Neutrophil (primary cell): ENCODE measurements at regions not wholly inside any gene's neighbourhood (a gene's known extent, or its start where the extent isn't known, plus 50 kb on each side); places are given as distances from the start of the nearest gene placed in this dataset.
"Not testable (repeated sequence)": the region's sequence is repeated elsewhere in the genome, so short reads cannot be mapped to it uniquely, and the experiment has no call there.

Source experiments
- H3K27ac ChIP-seq: fragments of 200-600 bp; sonication (generic); 2 replicates; pipeline ENCODE4 v1.5.1; 2016; ENCODE audit warnings: mild to moderate bottlenecking, moderate library complexity
- H3K27me3 ChIP-seq: fragments of 200-600 bp; sonication (generic); 2 replicates; pipeline ENCODE4 v1.6.0; 2016; ENCODE audit warnings: mild to moderate bottlenecking
- H3K36me3 ChIP-seq: fragments of 200-600 bp; sonication (generic); 2 replicates; pipeline ENCODE4 v1.5.1; 2017
- H3K4me1 ChIP-seq, 2 experiments: fragments of 200-600 bp in 1 of 2; sonication (generic) in 1 of 2; 1 replicate in 1 of 2; 2 replicates in 1 of 2; pipeline versions ENCODE4 v1.5.1 to v1.6.1; 2013 to 2016; ENCODE audit warnings: low read depth in 1 of 2, low read length in 1 of 2, mild to moderate bottlenecking in 1 of 2, moderate library complexity in 1 of 2; ENCODE audit not compliant: control insufficient read depth in 1 of 2, insufficient read depth in 1 of 2
- H3K4me3 ChIP-seq, 2 experiments: fragments of 200-600 bp in 1 of 2; sonication (generic) in 1 of 2; 1 replicate in 1 of 2; 2 replicates in 1 of 2; pipeline ENCODE4 v1.5.1; 2013 to 2016; ENCODE audit warnings: low read depth in 1 of 2, low read length in 1 of 2, mild to moderate bottlenecking in 1 of 2, moderate library complexity in 1 of 2
- H3K9me3 ChIP-seq: fragments of 200-600 bp; sonication (generic); 2 replicates; pipeline ENCODE4 v1.5.1; 2016
- TF ChIP-seq, protein P1 (sequence below): fragments of 200-600 bp; sonication (generic); IDR thresholded peaks from 2 replicates; pipeline ENCODE4 v1.5.1; 2016; ENCODE audit warnings: antibody characterized with exemption

DNA sequence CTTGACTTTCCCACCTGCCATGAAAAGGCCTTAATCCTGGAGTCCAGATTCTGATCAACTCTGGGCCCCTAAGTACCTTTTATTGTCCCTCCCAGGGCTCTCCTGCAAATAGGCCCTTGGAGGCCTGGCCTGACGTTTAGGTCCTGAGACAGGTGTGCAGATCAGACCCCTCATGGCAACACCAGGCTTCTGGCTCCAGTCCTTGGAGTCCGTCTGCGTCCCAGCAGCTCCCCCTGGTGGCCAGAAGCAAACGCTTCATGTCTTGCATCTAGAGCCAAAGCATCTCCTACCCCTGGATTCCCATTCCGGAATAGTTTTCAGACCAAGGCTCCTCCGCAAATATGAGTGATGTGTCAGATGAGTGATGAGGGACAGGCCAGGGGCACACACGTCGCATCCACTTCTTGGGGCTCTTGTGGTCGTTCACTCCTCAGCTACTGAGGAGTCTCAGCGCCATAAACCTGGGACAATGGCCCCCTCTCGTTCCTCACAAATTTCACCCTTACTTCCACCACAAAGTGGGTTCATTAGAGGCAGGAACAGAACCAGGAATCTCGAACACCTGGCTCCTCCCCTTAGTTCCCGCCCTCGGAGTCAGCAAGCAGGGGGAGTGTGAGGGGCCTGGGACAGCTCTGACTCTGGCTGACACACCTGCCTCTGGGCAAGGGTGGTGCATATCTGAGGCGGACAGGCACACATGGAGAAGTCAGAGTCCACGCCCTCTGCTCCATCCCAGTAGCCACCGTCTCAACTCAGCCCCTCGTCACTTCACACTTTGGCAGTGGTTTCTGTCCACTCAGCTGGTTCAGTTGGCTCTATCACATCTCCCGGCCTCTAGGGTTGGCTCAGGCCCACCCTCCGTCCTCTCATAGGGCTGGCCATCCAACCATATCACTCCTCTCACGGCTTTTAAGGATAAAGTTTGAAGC lies 77.9 kb upstream of the PWP1 start:
- Histone ChIP-seq H3K36me3 (no peaks in the 10 kb centered on the region), H3K27me3 (no peaks in the 10 kb centered on the region)
- TF ChIP-seq, protein P1, sequence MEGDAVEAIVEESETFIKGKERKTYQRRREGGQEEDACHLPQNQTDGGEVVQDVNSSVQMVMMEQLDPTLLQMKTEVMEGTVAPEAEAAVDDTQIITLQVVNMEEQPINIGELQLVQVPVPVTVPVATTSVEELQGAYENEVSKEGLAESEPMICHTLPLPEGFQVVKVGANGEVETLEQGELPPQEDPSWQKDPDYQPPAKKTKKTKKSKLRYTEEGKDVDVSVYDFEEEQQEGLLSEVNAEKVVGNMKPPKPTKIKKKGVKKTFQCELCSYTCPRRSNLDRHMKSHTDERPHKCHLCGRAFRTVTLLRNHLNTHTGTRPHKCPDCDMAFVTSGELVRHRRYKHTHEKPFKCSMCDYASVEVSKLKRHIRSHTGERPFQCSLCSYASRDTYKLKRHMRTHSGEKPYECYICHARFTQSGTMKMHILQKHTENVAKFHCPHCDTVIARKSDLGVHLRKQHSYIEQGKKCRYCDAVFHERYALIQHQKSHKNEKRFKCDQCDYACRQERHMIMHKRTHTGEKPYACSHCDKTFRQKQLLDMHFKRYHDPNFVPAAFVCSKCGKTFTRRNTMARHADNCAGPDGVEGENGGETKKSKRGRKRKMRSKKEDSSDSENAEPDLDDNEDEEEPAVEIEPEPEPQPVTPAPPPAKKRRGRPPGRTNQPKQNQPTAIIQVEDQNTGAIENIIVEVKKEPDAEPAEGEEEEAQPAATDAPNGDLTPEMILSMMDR: peak; percentile 75

DNA sequence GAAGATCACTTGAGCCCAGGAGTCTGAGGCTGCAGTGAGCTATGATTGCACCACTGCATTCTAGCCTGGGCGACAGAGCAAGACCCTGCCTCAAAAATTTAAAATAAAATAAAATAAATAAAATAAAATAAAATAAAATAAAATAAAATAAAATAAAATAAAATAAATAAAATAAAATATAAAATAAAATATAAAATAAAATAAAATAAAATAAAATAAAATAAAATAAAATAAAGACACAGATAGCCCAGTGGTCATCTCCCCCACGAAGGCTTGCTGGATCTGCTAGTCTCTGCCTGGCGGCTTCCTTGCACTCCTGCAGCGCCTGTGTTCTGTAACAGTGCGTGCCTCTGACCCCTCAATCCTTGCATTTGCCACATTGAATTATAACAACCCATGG lies 76.8 kb upstream of the PWP1 start:
- not testable (repeated sequence) for H3K9me3 ChIP-seq, H3K4me3 ChIP-seq

More for the DNA sequence above, 77.9 kb upstream of the PWP1 start:
- H3K4me1 ChIP-seq: no peaks in the 10 kb centered on the region
- H3K27ac ChIP-seq: no peak overlapping the region
- no peak overlapping the region for H3K4me3 ChIP-seq
- no peaks in the 10 kb centered on the region for H3K9me3 ChIP-seq

DNA sequence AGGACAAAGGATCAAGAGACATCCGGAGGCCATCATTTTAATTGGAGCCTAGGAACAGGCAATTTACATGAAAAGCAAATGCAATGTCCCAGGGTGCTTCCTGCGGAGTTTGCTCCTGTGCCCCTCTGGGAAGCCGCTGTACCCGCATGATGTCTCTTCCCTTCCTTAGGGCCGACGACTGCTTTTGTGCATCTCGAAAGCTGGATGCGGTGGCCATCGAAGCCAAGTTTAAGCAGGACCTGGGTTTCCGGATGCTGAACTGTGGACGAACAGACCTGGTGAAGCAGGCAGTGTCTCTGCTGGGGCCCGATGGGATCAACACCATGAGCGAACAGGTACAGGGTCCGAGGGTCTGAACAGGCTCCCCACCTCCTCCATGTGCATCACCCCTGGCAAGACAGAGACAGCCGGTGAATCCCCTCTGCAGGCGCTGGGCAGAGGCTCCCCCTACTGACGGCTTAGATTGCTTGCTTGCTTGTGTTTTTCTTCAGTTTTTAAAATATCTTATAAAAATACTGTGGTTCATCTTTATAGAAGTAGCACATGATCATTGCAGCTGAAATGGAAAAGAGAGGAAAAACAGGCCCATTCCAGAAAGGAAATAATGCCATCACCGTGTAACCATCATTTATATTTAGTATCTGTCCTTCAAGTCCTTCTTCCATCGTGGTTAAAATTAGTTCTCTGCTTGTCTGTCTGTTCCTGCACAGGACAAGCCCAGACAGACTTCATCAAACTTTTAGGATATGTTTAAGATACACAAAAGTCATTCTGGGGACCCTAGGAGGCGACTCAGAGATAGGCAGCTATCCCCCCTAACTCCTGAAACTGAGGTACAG lies 75.4 kb upstream of the PWP1 start:
- TF ChIP-seq, protein P1: no peak
- Histone ChIP-seq H3K4me3 (no peak overlapping the region), H3K27me3 (no peaks in the 10 kb centered on the region), H3K36me3 (no peaks in the 10 kb centered on the region), H3K4me1 (no peaks in the 10 kb centered on the region), H3K9me3 (no peaks in the 10 kb centered on the region), H3K27ac (no peak overlapping the region)

More for the DNA sequence above, 76.8 kb upstream of the PWP1 start:
- not testable (repeated sequence) for H3K36me3 ChIP-seq, H3K27ac ChIP-seq, H3K27me3 ChIP-seq, H3K4me1 ChIP-seq

DNA sequence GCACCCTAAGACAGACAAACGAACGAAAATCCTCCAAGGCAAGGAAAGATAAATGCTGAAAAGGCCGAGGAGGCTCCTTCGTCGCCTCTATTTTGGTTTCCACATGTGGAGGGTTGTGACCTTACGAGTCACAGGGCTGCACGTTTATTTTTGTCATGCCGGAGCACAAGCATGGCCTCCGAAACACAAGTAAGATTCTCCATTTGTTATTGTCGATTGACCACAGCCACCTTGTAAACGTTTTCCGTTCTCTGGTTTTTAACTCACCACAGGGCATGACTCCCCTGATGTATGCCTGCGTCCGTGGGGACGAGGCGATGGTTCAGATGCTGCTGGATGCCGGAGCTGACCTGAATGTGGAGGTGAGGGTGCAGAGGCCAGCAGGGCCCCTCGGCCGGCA lies 73.1 kb upstream of the PWP1 start:
- Histone ChIP-seq H3K27me3 (no peaks in the 10 kb centered on the region), H3K4me1 (no peaks in the 10 kb centered on the region), H3K9me3 (no peaks in the 10 kb centered on the region), H3K36me3 (no peaks in the 10 kb centered on the region), H3K27ac (no peak overlapping the region), H3K4me3 (no peak overlapping the region)
- TF ChIP-seq, protein P1: no peak

DNA sequence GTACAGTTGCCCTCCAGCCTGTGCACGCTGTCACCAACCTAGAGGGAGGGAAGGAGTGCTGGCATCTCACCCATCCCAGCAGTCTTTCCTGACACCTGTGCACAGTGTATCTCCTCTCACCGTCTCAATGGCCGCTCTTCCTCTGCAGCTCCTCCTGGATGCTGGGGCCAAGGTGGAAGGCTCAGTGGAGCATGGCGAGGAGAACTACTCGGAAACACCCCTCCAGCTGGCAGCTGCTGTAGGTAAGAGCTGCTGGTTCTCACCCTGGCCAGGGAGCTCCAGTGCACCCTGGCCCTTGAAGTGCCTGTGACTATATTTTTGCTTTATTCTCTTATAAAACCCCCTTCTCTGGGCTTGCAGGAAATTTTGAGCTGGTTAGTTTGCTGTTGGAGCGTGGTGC lies 68.7 kb upstream of the PWP1 start:
- Histone ChIP-seq H3K27me3 (no peaks in the 10 kb centered on the region), H3K4me1 (no peaks in the 10 kb centered on the region), H3K9me3 (no peaks in the 10 kb centered on the region), H3K27ac (no peak overlapping the region), H3K4me3 (no peak overlapping the region), H3K36me3 (no peaks in the 10 kb centered on the region)
- TF ChIP-seq, protein P1: no peak

DNA sequence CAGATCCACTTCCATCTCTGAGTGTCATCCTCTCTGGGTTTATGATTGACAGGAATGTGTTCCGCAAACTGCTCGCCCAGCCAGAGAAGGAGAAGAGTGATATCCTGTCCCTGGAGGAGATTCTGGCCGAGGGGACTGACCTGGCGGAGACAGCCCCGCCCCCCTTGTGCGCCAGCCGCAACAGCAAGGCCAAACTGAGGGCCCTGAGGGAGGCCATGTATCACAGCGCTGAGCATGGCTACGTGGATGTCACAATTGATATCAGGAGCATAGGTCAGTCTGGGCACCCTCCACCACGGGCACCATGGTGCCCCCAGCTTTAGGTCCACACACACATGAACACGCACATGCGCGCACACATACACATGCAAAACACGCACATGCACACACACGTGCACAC lies 67.5 kb upstream of the PWP1 start:
- Histone ChIP-seq H3K27ac (no peak overlapping the region), H3K27me3 (no peaks in the 10 kb centered on the region), H3K4me1 (no peaks in the 10 kb centered on the region), H3K4me3 (no peak overlapping the region), H3K9me3 (no peaks in the 10 kb centered on the region), H3K36me3 (no peaks in the 10 kb centered on the region)
- TF ChIP-seq, protein P1: no peak
